Neural cell (in vitro differentiated cells): ENCODE measurements at regions not wholly inside any gene's neighbourhood (a gene's known extent, or its start where the extent isn't known, plus 50 kb on each side); places are given as distances from the start of the nearest gene placed in this dataset.

Source experiments
- H2AFZ ChIP-seq: fragments of 200-600, 300-800 bp; sonication (generic), shearing (Covaris generic); 2 replicates; pipeline ENCODE4 v1.6.0; 2014; ENCODE audit warnings: low read depth, mild to moderate bottlenecking, antibody characterized with exemption, low read length, moderate library complexity
- H3F3A ChIP-seq: fragments of 200-600 bp; shearing (Covaris generic); 2 replicates; pipeline ENCODE4 v1.6.1; 2016; ENCODE audit warnings: mild to moderate bottlenecking, moderate library complexity, mixed read lengths, antibody characterized with exemption, low read length; ENCODE audit not compliant: insufficient read depth, poor library complexity, severe bottlenecking
- H3K27ac ChIP-seq: fragments of 200-600, 300-800 bp; sonication (generic), shearing (Covaris generic); 2 replicates; pipeline ENCODE4 v1.5.1; 2014; ENCODE audit warnings: mild to moderate bottlenecking, low read length, moderate library complexity
- H3K27me3 ChIP-seq: fragments of 300-800, 200-600 bp; sonication (generic), shearing (Covaris generic); 2 replicates; pipeline ENCODE4 v1.6.0; 2014; ENCODE audit warnings: mild to moderate bottlenecking, low read depth, low read length, moderate library complexity; ENCODE audit not compliant: insufficient read depth
- H3K36me3 ChIP-seq: fragments of 300-800, 200-600 bp; sonication (generic), shearing (Covaris generic); 2 replicates; pipeline ENCODE4 v1.5.1; 2014; ENCODE audit warnings: mild to moderate bottlenecking, antibody characterized with exemption, low read length, moderate library complexity; ENCODE audit not compliant: insufficient read depth
- H3K4me2 ChIP-seq: fragments of 300-800, 200-600 bp; sonication (generic), shearing (Covaris generic); 2 replicates; pipeline ENCODE4 v1.6.0; 2014; ENCODE audit warnings: mild to moderate bottlenecking, low read length
- H3K4me3 ChIP-seq: fragments of 300-800, 200-600 bp; sonication (generic), shearing (Covaris generic); 2 replicates; pipeline ENCODE4 v1.5.1; 2014; ENCODE audit warnings: mild to moderate bottlenecking, low read length, moderate library complexity
- H3K79me2 ChIP-seq: fragments of 200-600 bp; shearing (Covaris generic); replicated peaks from 2 replicates; pipeline ENCODE4 v1.6.0; 2014; ENCODE audit warnings: mild to moderate bottlenecking, low read length, moderate library complexity; ENCODE audit not compliant: insufficient read depth
- H3K9ac ChIP-seq: fragments of 300-800, 200-600 bp; sonication (generic), shearing (Covaris generic); 2 replicates; pipeline ENCODE4 v1.6.1; 2016; ENCODE audit warnings: mild to moderate bottlenecking, low read length, mixed read lengths
- H3K9me2 ChIP-seq: fragments of 200-600 bp; shearing (Covaris generic); 2 replicates; pipeline ENCODE4 v1.6.1; 2016; ENCODE audit warnings: mild to moderate bottlenecking, low read length, mixed read lengths; ENCODE audit not compliant: insufficient read depth
- H3K9me3 ChIP-seq: fragments of 200-600, 300-800 bp; sonication (generic), shearing (Covaris generic); 2 replicates; pipeline ENCODE4 v1.6.1; 2016; ENCODE audit warnings: mild to moderate bottlenecking, mixed run types, low read length, moderate library complexity, mixed read lengths
- H4K20me1 ChIP-seq: fragments of 200-600 bp; shearing (Covaris generic); 2 replicates; pipeline ENCODE4 v1.6.1; 2016; ENCODE audit warnings: mild to moderate bottlenecking, mixed run types; ENCODE audit not compliant: insufficient read depth
- CTCF ChIP-seq: fragments of 450-650 bp; IDR thresholded peaks from 2 replicates; pipeline ENCODE4 v1.5.1; 2014; ENCODE audit warnings: antibody characterized with exemption, mild to moderate bottlenecking, moderate library complexity; ENCODE audit not compliant: poor library complexity, severe bottlenecking
- EP300 ChIP-seq: fragments of 450-650 bp; conservative IDR thresholded peaks from 2 replicates; pipeline ENCODE4 v1.6.1; 2014; ENCODE audit warnings: antibody characterized with exemption, mild to moderate bottlenecking, moderate library complexity; ENCODE audit not compliant: poor library complexity, severe bottlenecking
- EZH2 ChIP-seq: fragments of 200-600, 300-800 bp; shearing (Covaris generic), sonication (generic); IDR thresholded peaks from 2 replicates; pipeline ENCODE4 v1.6.1; 2014; ENCODE audit warnings: antibody characterized with exemption, low read length, borderline replicate concordance, mild to moderate bottlenecking; ENCODE audit not compliant: insufficient read depth, poor library complexity, severe bottlenecking
- MXI1 ChIP-seq: fragments of 450-650 bp; conservative IDR thresholded peaks from 2 replicates; pipeline ENCODE4 v1.6.1; 2014; ENCODE audit warnings: antibody characterized with exemption, mild to moderate bottlenecking; ENCODE audit not compliant: poor library complexity, severe bottlenecking
- POLR2AphosphoS5 ChIP-seq: IDR thresholded peaks from 2 replicates; pipeline ENCODE4 v1.6.1; 2012
- RAD21 ChIP-seq: fragments of 450-650 bp; conservative IDR thresholded peaks from 2 replicates; pipeline ENCODE4 v1.6.1; 2014; ENCODE audit warnings: antibody characterized with exemption, mild to moderate bottlenecking, moderate library complexity
- REST ChIP-seq: IDR thresholded peaks from 2 replicates; pipeline ENCODE4 v1.6.1; 2012; ENCODE audit warnings: borderline replicate concordance
- SMC3 ChIP-seq: fragments of 450-650 bp; conservative IDR thresholded peaks from 2 replicates; pipeline ENCODE4 v1.6.1; 2014; ENCODE audit warnings: antibody characterized with exemption, mild to moderate bottlenecking, moderate library complexity; ENCODE audit not compliant: poor library complexity
- TAF1 ChIP-seq: IDR thresholded peaks from 2 replicates; pipeline ENCODE4 v1.6.1; 2012; ENCODE audit warnings: low read depth

GRCh38 chr4:4609622-4610334, 67.9 kb upstream of the STX18 start:
- Histone ChIP-seq H3K9ac (no peak overlapping the region), H3K27ac (no peak overlapping the region), H4K20me1 (no peaks in the 10 kb centered on the region), H3K79me2 (no peaks in the 10 kb centered on the region), H3K4me3 (no peak overlapping the region), H3K9me2 (no peaks in the 10 kb centered on the region), H3K36me3 (no peaks in the 10 kb centered on the region), H3K9me3 (no peaks in the 10 kb centered on the region), H3F3A (no peaks in the 10 kb centered on the region), H3K4me2 (no peak overlapping the region), H2AFZ (no peak overlapping the region), H3K27me3 (peaks cover 2% of the 10 kb centered on the region)
- TF ChIP-seq POLR2AphosphoS5 (no peak), CTCF (no peak), TAF1 (no peak), MXI1 (no peak), SMC3 (no peak), RAD21 (no peak), REST (no peak), EZH2 (no peak), EP300 (no peak)

DNA sequence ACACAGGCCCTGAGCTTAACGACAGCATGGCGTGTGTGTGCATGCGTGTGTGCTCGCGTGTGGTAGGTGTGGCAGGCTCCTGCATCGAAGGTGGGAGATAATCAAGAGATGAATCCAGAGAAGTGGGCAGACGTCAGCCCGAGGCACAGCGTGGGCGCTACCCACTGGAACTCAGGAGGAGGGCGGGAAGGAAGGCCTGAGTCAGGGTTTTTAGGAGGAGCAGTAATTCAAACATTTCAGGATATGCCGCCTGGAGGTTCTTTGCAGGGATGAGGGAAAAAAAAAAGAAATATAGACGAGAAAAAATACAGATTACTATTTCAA, 66.3 kb upstream of the STX18 start:
- H3K4me3 ChIP-seq = no peak overlapping the region
- TF ChIP-seq POLR2AphosphoS5 (no peak), TAF1 (no peak), EP300 (no peak), RAD21 (no peak), REST (no peak), SMC3 (no peak), MXI1 (no peak), EZH2 (no peak), CTCF (no peak)
- no peaks in the 10 kb centered on the region for H3K36me3 ChIP-seq
- H3K9ac ChIP-seq = no peak overlapping the region
- H3K9me3 ChIP-seq = no peaks in the 10 kb centered on the region
- H3K9me2 ChIP-seq = no peaks in the 10 kb centered on the region
- H4K20me1 ChIP-seq = no peaks in the 10 kb centered on the region
- no peaks in the 10 kb centered on the region for H3K79me2 ChIP-seq
- H3K27me3 ChIP-seq = peaks cover 2% of the 10 kb centered on the region
- no peak overlapping the region for H2AFZ ChIP-seq
- H3F3A ChIP-seq = no peaks in the 10 kb centered on the region
- no peak overlapping the region for H3K27ac ChIP-seq
- H3K4me2 ChIP-seq = no peak overlapping the region
